Chondrocyte (in vitro differentiated cells): ENCODE measurements at regions not wholly inside any gene's neighbourhood (a gene's known extent, or its start where the extent isn't known, plus 50 kb on each side); places are given as distances from the start of the nearest gene placed in this dataset.

Source experiments
- DNase-seq: peaks from one replicate; pipeline ENCODE4 v3.0.0; 2021; ENCODE audit warnings: mixed read lengths, low spot score
- H3K27ac Mint-ChIP-seq: one replicate; pipeline ENCODE4 v1.8.0; 2021; ENCODE audit warnings: mild to moderate bottlenecking, moderate library complexity, mixed read lengths; ENCODE audit not compliant: unreplicated experiment
- H3K27me3 Mint-ChIP-seq: 2 replicates; pipeline ENCODE4 v1.8.0; 2021; ENCODE audit warnings: low read depth, mixed read lengths
- H3K36me3 Mint-ChIP-seq: 2 replicates; pipeline ENCODE4 v1.8.0; 2021; ENCODE audit warnings: low read depth, mixed read lengths
- H3K4me1 Mint-ChIP-seq: 2 replicates; pipeline ENCODE4 v1.8.0; 2021; ENCODE audit warnings: low read depth, mild to moderate bottlenecking, mixed read lengths
- H3K4me3 Mint-ChIP-seq: one replicate; pipeline ENCODE4 v1.8.0; 2021; ENCODE audit warnings: mild to moderate bottlenecking, moderate library complexity, mixed read lengths; ENCODE audit not compliant: unreplicated experiment
- H3K9me3 Mint-ChIP-seq: 2 replicates; pipeline ENCODE4 v1.8.0; 2021; ENCODE audit warnings: low read depth, mixed read lengths
- CTCF ChIP-seq: fragments of 200-600 bp; sonication (generic); IDR thresholded peaks from 2 replicates; pipeline ENCODE4 v1.5.0; 2021; ENCODE audit warnings: antibody characterized with exemption, mild to moderate bottlenecking, moderate library complexity

GRCh38 chr1:31509124-31510072, 66.9 kb upstream of the TINAGL1 start:
- DNase-seq = no peak
- Mint-ChIP-seq H3K27ac (no peak overlapping the region), H3K27me3 (peaks cover 20% of the 10 kb centered on the region), H3K4me3 (no peak overlapping the region), H3K36me3 (no peaks in the 10 kb centered on the region), H3K4me1 (peaks cover 7% of the 10 kb centered on the region), H3K9me3 (no peaks in the 10 kb centered on the region)
- TF ChIP-seq CTCF = no peak

DNA sequence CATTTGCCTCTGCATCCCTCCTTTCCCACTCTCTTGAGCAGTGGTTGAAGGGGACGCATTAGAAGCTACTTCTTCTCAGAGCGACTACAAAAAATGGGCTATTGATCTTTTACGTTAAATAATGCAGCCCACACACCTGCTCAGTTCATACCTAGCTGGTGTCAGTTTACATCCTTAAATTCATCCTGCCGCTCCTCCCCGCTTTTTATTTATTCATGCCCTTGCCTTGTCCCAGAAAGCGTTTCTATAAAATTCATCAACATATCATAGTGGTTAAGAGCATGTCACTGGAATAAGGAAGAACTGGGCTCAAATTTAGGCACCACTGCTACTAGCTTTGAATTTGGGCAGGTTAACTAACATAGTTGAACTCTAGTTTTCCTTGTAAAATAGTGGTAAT, 66.0 kb upstream of the TINAGL1 start:
- Mint-ChIP-seq H3K4me3 (no peak overlapping the region), H3K36me3 (no peaks in the 10 kb centered on the region), H3K27ac (no peak overlapping the region), H3K9me3 (no peaks in the 10 kb centered on the region), H3K27me3 (peaks cover 20% of the 10 kb centered on the region), H3K4me1 (peaks cover 12% of the 10 kb centered on the region)
- no peak for DNase-seq
- no peak for TF ChIP-seq CTCF

DNA sequence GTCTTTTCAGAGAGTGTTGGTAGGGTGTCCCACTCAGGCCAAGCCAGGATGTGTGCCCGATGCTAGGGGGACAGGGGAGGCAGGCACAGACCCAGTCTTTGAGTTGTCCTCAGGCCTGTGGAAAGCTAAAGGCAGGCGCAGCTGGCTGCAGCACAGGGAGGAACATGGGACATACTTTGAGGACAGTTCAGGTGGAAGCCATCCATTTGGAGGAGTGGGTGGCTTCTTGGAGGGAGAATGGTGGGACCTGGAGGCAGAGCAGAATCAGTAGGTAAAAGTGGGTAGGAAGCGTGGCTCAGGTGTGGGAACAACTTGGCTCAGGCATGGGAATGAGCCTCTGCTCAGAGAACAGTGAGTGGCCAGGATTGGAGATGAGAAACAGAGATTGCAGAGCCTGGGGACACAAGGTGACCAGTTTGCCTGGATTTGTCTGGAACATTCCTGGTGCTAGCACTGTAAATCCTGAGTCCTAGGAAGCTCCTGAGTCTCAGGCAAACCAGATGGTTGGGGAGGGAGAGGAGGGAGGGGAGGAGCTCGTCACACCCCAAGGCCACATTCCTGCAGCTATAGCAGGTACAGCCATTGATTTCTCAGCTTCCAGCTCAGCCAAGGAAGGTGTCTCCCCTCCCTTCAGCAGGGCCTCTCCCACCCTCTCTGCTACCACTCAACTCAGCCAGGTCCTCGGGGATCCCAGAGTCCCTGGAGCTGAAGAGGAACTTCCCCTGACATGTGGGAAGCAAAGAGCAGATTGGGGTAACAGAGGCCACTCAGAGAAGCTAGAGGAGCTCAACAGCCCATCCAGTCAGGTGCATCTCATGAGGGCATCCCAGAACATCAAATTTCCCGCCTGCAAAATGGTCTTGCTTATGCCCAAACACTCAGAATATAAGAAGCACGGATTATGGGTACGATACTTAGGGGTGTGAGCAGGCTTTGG, 65.2 kb upstream of the TINAGL1 start:
- Mint-ChIP-seq H3K36me3 (no peaks in the 10 kb centered on the region), H3K27me3 (peaks cover 18% of the 10 kb centered on the region), H3K9me3 (no peaks in the 10 kb centered on the region), H3K27ac (no peak overlapping the region), H3K4me3 (no peak overlapping the region), H3K4me1 (peaks cover 6% of the 10 kb centered on the region)
- DNase-seq = no peak
- TF ChIP-seq CTCF = no peak

GRCh38 chr1:31511848-31512615, 64.3 kb upstream of the TINAGL1 start:
- Mint-ChIP-seq H3K27me3 (peaks cover 15% of the 10 kb centered on the region), H3K4me1 (peaks cover 5% of the 10 kb centered on the region), H3K4me3 (no peak overlapping the region), H3K9me3 (no peaks in the 10 kb centered on the region), H3K36me3 (no peaks in the 10 kb centered on the region), H3K27ac (no peak overlapping the region)
- no peak for DNase-seq
- TF ChIP-seq CTCF = no peak
